GM19023 (cell line): ENCODE measurements at regions not wholly inside any gene's neighbourhood (a gene's known extent, or its start where the extent isn't known, plus 50 kb on each side); places are given as distances from the start of the nearest gene placed in this dataset.
"Not testable (repeated sequence)": the region's sequence is repeated elsewhere in the genome, so short reads cannot be mapped to it uniquely, and the experiment has no call there.

ENCODE experiments used
- ATAC-seq: cut with Tn5 transposase; IDR thresholded peaks from one replicate; pipeline ENCODE4 v1.9.1; 2021; ENCODE audit warnings: mild to moderate bottlenecking, moderate library complexity; ENCODE audit not compliant: unreplicated experiment

DNA sequence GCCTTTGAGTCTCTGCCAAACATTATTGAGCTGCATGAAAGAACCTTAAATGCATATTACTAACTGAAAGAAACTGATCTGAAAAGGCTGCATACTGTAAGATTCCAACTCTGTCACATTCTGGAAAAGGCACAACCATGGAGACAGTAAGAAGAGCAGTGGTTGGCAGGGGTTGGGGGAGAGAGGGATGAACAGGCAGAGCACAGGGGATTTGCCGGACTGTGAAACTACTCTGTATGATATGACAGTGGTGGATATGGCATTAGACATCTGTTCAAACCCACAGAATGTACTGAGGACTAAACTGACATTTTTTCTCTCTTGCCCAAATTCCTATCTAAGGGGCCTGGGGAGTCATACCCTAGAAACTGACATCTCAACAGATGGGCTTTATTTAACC is 138.4 kb downstream of the KCNJ12 start:
- ATAC-seq: not testable (repeated sequence)

DNA sequence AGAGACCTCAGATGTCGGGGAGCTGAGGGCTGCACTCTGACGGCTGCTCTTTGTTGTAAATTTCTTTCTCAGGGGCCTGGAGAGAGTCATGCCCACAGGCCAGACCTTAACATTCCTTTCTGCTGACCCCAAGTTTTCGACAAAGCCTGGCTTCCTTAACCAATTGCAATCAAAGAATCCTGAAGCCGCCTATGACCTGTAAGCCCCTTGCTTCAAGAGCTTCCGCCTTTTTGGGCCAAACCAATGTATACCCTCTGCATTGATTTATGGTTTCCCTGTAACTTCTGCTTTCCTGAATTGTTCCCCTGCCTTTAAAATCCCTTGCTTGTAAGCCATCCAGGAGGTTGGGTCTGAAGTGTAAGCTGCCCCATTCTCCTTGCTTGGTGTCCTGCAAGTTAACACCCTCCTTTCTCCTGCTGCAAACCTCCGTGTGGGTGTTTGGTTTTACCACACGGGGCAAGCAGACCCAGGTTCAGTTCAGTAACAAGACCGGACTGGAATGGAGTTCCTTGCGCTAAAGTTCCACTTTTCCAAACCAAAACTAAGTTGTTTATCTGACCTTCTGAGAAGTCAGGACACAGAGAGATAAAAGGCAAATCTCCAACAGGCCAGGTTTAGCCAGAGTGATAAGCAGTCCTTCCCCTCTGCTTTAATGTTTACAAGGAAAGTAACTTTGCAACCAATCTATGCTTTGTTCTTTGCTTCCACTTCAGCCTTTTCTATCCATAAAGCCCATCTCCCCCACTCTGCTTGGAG is 141.6 kb downstream of the KCNJ12 start:
- no peak for ATAC-seq

DNA sequence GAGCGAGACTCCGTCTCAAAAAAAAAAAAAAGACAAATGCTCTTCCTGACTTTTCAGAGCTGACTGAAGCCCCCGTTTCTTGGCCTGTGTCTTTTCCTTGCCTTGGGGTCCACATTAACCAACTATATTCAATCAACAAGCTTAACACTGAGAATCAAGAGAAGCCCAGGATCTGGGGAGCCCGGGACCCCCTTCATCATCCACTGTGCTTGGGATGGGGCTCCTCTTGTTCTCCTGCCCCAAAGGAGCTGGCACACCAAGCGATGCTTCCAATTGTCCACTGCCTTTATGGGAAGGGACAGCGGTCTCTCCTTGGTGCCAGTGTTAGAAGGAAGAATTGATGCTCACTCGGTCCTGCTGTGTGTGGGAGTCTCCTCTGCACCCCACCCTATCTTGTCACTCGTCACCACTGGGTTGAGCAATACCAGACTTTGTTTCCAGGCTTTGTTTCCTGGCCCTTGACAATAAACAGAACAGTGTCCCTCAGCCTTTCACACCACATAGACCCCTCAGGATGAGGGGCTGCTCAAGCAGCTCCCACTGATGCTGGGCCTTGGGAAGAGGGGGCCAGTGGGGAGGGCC is 146.7 kb downstream of the KCNJ12 start:
- ATAC-seq: no peak

DNA sequence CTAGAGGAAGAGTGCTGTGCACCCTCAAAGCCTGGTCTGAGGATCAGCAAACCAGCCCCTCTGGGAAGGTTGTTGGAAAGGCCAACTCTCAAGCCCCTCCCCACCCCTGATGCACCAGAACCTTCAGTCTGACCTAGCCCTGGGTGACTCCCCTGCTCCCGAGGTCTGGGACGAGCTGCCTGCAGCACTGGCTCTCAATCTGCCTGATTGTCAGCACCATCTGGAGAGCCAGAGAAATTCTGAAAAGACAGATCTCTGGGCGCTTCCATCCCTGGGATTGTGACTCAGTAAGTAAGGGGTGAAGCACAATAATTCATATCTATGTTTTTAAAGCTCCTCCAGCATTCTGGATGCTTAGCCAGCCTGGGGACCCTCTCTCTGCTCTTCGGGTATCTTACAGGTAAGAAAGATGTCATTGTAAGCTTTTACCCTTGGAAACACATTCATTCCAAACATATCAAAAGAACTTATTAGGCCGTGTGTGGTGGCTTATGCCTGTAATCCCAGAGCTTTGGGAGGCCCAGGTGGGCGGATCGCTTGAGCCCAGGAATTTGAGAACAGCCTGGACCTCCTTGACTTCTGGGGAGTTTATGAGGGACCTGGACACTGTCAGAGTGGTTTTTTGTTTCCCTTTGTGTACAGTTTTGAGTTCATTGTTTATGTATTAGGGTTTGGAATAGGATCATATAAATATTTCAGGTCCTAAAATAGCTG is 147.5 kb downstream of the KCNJ12 start:
- ATAC-seq: no peak

DNA sequence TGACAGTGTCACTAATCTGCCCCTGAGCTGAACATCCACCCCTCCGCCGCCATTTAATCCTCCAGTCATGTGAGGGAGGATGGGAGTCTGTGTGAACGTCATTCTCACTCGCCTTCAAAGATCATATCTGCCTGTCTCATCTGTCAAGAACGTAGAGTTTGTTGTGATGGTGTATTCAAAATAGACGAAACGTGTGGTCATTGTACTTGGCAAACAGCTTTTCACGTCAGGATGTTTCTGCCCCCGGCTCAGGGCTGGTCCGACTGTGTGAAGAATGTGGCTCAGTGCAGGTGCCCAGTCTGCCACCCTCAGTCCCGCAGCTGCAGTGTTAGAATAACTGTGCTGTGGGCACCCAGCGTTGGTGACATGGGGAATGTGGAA is 148.0 kb downstream of the KCNJ12 start:
- ATAC-seq: no peak

DNA sequence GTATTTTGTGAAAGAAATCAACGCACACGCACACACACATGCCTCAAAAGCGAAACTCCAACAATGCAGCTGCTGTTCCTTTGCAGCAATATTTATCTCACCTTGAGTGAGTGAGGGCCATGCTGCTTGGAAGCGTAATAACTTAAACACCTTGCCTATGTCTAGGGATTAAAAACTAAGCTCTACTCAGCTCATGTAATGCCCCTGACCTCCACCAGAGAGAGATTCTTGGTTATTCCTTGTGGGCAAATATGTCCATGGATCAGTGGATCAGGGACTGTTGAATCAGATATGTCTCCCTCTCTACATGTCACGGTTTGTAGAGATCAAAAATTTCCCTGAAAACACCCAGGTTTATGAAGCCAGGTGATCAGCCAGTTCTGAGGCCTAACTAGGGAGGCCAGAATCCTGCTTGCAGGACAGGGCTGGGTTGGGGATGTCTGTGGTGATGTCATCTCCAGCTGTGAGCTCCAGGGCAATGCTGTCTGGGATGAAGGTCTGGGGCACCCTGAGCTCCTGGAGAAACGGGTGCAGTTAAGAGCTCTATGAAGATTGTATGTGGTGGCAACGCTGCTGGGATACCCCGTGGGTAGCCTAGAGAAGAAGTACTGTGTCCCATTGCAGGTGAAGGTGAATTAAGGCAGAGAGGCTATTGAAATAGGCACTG is 149.4 kb downstream of the KCNJ12 start:
- ATAC-seq: no peak

DNA sequence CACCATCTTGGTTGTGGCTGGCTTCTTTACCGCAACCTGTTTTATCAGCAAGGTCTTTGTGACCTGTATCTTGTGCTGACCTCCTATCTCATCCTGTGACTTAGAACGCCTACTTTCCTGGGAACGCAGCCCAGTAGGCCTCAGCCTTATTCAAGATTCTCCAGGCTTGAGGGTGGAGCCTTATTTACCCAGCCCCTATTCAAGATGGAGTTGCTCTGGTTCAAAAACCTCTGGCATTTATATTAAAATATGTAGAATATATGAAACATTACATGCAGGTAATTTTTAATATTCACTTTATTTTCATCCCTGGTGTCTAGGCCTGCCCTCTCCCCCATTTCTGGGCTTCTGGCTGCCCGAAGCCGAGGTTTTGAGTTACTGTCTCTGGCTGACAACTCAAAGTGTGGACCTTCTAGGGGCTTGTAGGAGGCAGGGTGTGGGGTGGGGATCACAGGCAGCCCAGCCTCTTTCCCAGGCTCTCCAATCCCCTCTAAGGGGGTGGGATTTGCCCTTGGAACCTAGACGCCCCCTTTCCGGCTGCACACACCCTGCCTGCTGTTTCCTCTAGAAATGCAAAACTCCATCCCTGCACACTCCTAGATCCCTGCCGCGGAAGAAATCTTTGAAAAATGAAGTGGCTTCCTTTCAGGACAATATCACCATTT is 152.0 kb downstream of the KCNJ12 start:
- ATAC-seq: no peak

DNA sequence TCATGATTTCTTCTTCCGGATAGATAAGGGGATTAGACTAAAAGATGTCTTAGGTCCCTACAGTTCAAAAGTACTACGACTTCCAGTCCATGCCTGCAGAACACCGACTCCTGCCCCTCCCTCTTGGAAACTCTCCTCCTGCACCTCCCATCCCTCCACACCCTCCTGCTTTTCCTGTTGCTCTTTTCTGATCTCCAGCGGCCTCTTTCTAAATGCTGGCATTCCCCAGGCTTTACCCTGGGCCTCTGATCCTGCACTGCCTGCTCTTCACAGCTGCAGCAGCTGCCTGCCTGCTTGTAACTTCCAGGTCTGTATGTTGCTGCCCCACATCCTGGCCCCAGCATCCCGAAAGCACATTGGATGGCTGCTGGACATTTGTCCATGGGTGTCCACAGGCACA is 154.2 kb downstream of the KCNJ12 start:
- no peak for ATAC-seq

DNA sequence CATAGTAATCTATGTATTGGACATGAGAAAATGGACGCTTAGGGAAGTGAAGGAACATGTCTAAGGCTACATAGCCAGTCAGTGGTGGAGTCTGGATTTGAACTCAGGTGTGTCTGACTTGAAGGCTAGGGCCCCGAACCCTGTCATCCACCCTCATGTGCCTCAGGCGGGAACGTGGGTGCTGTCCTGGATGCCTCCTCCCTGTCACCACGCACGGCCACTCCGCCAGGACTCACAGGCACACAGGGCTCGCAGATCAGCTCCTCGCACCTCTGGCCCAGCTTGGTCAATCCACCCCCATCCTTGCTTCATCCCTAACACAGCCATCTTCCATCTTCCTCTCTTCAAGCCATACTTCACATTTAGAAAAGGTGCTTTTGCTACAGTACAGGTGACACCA is 154.7 kb downstream of the KCNJ12 start:
- no peak for ATAC-seq

DNA sequence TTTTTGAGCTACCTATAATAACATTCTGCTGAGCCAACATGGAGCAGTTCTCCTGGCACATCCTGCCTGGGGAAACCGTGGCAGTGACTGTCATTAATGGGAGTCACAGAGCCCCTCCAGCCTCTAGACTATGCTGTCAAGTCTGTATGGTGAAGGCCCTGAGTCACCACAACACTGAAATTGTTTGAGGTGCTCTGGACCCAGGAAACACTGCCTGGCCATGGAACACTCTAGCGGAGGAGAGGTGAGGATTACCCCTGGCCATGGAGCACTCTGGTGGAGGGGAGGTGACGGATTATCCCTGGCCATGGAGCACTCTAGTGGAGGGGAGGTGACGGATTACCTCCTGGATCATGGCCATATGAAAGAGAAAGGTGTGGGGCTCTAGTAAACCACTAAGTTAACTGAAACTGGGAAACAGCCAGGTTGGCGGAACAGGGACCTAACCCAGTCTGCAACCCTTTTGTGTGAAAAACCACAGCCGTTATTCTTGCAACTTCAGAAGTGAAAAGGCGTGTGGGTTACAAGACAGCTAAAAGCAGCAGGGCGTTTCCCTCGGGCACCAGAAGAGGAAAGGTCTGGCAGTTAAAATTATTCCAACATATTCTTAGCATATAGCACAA is 156.7 kb downstream of the KCNJ12 start:
- no peak for ATAC-seq

DNA sequence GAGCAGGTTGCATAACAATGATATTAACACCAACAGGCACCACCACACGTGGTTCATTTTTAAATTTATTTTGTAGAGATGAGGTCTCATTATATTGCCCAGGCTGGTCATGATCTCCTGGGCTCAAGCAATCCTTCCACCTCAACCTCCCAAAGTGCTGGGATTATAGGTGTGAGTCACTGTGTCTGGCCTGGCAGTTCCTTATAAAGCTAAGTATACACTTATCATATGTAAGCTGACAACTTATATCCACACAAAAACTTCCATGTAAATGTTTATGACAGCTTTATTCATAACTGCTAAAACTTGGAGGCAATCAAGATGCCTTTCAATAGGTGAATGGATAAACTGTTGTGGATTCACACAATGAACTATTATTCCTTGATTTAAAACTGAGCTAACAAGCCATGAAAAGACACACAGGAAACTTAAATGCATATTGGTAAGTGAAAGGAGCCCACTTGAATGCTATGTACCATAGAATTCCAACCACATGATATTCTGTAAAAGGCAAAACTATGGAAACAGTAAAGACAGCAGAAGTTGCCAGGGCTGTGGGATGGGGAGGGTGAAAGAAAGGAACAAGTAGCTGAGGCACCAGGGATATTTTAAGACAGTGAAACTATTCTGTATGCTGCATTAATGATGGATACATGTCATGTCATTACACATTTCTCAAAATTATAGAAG is 156.5 kb upstream of the KCNJ18 start:
- ATAC-seq: no peak

DNA sequence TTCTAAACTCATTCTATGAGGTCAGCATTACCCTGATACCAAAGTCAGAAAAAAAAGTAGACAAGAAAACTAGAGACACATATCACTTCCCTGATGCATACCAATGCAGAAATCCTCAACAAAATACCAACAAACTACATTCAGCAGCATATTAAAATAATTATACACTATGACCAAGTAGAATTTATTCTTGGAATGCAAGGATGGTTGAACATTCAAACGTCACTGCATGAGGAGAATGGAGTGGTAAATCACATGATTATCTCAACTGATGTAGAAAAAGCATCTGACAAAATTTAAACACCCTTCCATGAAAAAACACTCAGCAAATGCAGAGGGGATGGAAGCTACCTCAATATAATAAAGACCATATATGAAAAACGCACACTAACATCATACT is 155.0 kb upstream of the KCNJ18 start:
- ATAC-seq: no peak

DNA sequence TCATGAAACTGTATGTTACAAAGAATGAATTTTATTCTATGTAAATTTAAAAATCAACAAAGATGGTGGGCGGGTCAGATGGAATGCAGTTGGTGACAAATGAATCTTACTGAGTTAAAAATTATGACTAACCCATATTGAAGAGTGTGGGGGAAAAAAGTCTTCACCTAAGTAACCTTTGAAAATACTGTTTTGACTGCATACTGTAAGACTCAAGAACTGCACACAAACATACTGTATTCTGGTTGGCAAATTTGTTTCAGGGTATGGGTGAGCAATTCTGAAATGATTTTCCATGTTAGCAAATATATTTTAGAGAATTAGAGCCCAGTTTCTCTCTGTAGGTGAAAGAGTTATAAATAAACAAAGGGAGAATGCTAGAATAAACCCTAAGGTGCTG is 153.7 kb upstream of the KCNJ18 start:
- no peak for ATAC-seq

DNA sequence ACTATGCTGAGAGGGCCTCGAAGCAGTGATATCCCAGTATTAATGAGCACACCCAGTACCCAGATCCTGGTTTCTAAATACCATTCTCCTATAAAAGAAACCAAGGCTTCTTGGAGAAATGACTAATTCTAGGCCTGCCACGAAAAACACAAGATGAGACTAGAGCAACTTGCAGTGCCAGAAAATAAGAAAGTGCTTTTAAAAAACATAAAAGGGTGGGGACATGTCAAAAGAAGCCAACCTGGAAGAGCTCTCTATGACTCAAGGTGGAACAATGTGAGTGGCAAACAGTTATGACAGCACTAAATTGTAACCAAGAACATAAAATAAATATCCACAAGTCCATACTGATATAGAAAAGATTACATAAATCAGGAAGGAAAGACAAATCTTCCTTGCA is 153.2 kb upstream of the KCNJ18 start:
- no peak for ATAC-seq

DNA sequence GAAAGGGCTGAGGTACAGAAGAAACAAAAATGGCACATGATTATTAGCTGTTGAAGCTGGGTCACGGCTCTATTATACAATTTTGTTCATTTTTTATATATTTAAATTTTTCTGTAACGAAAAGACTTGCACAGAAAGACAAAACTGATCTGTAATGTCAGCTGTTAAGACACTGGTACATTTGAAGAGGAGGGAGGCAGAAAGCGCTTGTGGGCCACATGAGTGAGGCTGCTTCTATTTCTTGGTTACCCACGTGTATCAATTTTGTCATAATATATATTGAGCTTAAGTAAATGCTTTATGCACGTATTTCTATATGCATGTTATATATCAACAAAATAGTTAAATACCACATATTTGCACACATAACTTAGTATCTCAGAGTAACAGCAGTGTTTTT is 151.8 kb upstream of the KCNJ18 start:
- ATAC-seq: no peak

DNA sequence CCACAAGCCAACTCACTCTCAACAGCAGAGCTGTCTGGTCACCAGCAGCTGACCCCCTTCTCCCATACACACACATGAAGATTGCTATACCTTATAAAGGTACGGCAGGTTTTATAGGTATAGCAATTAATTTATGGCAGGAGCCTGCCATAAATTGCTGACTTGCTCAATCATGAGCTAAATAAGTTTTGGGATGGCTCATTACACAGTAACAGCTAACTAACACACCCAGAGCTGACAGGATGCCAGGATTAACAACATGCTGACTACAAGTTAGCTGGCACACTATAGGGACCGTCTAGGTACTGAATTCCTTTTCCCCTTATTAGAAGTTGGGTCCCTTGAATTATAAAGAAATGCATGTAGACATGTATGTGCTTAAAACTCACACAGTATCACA is 150.3 kb upstream of the KCNJ18 start:
- ATAC-seq: no peak

DNA sequence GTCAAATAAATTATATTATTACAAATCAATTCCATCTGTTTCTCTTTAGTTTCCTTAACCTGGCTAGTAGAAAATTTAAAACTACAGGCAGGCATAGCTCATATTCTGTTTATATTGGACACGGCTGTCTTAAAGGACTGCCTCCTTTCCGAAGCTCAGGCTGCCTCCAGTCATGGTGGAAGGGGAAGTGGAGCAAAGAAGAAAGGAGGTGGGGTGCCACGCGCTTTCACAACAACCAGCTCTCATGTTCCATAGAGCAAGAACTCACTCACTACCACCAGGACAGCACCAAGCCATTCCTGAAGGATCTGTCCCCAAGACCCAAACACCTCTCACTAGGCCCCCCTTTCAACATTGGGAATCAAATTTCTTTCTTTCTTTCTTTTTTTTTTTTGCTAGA is 149.3 kb upstream of the KCNJ18 start:
- no peak for ATAC-seq

DNA sequence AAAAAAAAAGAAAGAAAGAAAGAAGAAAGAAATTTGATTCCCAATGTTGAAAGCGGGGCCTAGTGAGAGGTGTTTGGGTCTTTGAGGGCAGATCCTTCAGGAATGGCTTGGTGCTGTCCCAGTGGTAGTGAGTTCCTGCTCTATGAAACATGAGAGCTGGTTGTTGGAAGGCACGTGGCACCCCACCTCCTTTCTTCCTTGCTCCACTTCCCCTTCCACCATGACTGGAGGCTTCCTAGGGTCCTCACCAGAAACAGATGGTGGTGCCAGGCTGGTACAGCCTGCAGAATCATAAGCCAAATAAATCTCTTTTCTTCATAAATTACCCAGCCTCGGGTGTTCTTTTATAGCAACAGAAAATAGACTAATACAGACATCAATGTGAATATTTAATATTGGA is 147.3 kb upstream of the KCNJ18 start:
- ATAC-seq: no peak

DNA sequence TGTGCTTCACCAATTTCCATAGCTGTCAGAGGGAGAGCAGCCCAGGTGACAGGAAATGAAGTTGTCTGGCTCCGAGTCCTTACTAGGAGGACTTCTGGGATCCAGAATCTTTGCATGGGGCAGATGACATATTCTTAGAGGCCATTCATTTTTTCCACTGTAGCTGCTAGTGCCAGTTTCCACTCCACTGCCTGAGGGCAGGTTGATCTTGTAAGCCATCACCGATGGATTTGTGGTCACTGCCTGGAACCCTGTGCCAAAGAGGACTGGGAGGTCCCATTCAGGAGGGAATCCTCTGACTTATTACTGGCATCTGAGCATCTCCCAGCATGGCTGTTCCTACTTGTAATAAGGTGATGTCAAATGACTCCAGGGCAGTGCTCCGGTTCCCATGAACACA is 144.1 kb upstream of the KCNJ18 start:
- ATAC-seq: no peak

DNA sequence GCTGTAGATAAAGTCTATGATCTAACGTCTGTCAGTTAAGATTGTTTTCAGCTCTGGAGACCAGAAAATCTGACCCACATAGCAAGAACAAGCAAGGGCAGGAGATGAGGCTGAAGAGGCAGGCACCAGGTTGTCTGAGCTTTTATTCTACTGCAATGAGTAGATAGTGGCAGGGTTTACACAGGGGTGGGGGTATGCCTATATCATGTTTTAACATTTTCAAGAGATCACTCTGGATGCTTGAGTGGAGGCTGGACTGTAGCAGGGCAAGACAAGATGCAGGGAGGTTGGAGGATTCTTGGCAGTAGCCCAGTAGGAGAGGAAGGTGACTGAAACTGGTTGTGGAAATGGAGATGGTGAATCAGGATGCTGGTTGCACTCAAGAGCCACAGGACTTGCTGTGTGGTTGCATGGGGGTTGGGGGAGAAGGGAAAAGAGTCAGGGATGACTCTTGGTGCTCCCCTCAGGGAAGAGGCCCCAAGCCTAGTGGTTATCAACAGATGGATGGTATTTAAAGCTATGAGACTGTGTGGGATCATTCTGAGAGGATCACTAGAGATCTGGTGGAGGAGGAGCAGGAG is 143.1 kb upstream of the KCNJ18 start:
- no peak for ATAC-seq
